Cardiac fibroblast (primary cell): ENCODE measurements at regions not wholly inside any gene's neighbourhood (a gene's known extent, or its start where the extent isn't known, plus 50 kb on each side); places are given as distances from the start of the nearest gene placed in this dataset.
"Not testable (repeated sequence)": the region's sequence is repeated elsewhere in the genome, so short reads cannot be mapped to it uniquely, and the experiment has no call there.

Source experiments
- DNase-seq, 2 donors: peaks; one replicate each; pipeline versions ENCODE4 v3.0.0 to v3.0.0-alpha.2; 2010; ENCODE audit warnings: low read depth in 2 of 2
- H3K4me3 ChIP-seq, 2 donors: replicated peaks in 1 of 2; 1 replicate in 1 of 2; 2 replicates in 1 of 2; pipeline ENCODE4 v1.5.1; 2011; ENCODE audit warnings: low read depth in 2 of 2, low read length in 2 of 2, mild to moderate bottlenecking in 2 of 2, moderate library complexity in 1 of 2
- CTCF ChIP-seq: IDR thresholded peaks from one replicate; pipeline ENCODE4 v1.5.1; 2011; ENCODE audit warnings: low read depth, mild to moderate bottlenecking, low read length, inconsistent platforms

GRCh38 chr11:38543311-38543710 lies 1945.3 kb upstream of the RAG2 start:
- DNase-seq, result peak; percentile 48 to 82
- H3K4me3 ChIP-seq, result no peak overlapping the region

GRCh38 chr11:38538866-38539680 lies 1941.0 kb upstream of the RAG2 start:
- TF ChIP-seq CTCF, result no peak
- DNase-seq, result no peak
- no peak overlapping the region for H3K4me3 ChIP-seq

More at GRCh38 chr11:38543311-38543710, 1945.3 kb upstream of the RAG2 start:
- no peak for TF ChIP-seq CTCF

GRCh38 chr11:38530226-38530625 lies 1932.2 kb upstream of the RAG2 start:
- TF ChIP-seq CTCF, result no peak
- no peak overlapping the region for H3K4me3 ChIP-seq
- DNase-seq, result peak; percentile 7 to 27

GRCh38 chr11:38524945-38525344 lies 1926.9 kb upstream of the RAG2 start:
- no peak for DNase-seq
- TF ChIP-seq CTCF, result no peak
- no peak overlapping the region for H3K4me3 ChIP-seq

- no peak overlapping the region for H3K4me3 ChIP-seq
- TF ChIP-seq CTCF, result no peak
- DNase-seq, result no peak
Observed at GRCh38 chr11:38517991-38518390, 1920.0 kb upstream of the RAG2 start.

GRCh38 chr11:38512830-38513229 lies 1914.8 kb upstream of the RAG2 start:
- DNase-seq, H3K4me3 ChIP-seq: not testable (repeated sequence)

GRCh38 chr11:38510041-38510440 lies 1912.0 kb upstream of the RAG2 start:
- no peak overlapping the region for H3K4me3 ChIP-seq
- no peak for TF ChIP-seq CTCF
- no peak for DNase-seq
